Keratinocyte (primary cell): ENCODE measurements at regions not wholly inside any gene's neighbourhood (a gene's known extent, or its start where the extent isn't known, plus 50 kb on each side); places are given as distances from the start of the nearest gene placed in this dataset.
A peak's percentile ranks its signal among the peaks of the same experiment; 100 is the strongest.

Source experiments
- DNase-seq: peaks from one replicate; pipeline ENCODE4 v3.0.0-alpha.2; 2011; ENCODE audit warnings: low read depth, missing footprints, low spot score
- FAIRE-seq: peaks from 2 replicates; lab custom pipeline; 2011; peaks lifted over from hg19 to GRCh38; lab: Jason Lieb, UNC
- H2AFZ ChIP-seq: 2 replicates; pipeline ENCODE4 v1.6.0; 2012; ENCODE audit warnings: low read length, control low read depth, inconsistent platforms; ENCODE audit not compliant: control insufficient read depth
- H3K27ac ChIP-seq: 2 replicates; pipeline ENCODE4 v1.5.1; 2011; ENCODE audit warnings: low read length; ENCODE audit not compliant: control insufficient read depth, insufficient read depth
- H3K27me3 ChIP-seq: 3 replicates; pipeline ENCODE4 v1.6.0; 2011; ENCODE audit warnings: low read length; ENCODE audit not compliant: control insufficient read depth, insufficient read depth; ENCODE audit errors: extremely low read depth
- H3K36me3 ChIP-seq, 2 experiments: 2 replicates in 1 of 2; 3 replicates in 1 of 2; pipeline ENCODE4 v1.5.1; 2011; ENCODE audit warnings: low read length in 2 of 2, mild to moderate bottlenecking in 1 of 2; ENCODE audit not compliant: control insufficient read depth in 2 of 2, insufficient read depth in 2 of 2; ENCODE audit errors: extremely low read depth in 1 of 2
- H3K4me1 ChIP-seq: 3 replicates; pipeline ENCODE4 v1.5.1; 2011; ENCODE audit warnings: low read length; ENCODE audit not compliant: control insufficient read depth, insufficient read depth; ENCODE audit errors: extremely low read depth
- H3K4me2 ChIP-seq: 3 replicates; pipeline ENCODE4 v1.6.0; 2011; ENCODE audit warnings: low read depth, low read length; ENCODE audit not compliant: control insufficient read depth, insufficient read depth; ENCODE audit errors: extremely low read depth
- H3K4me3 ChIP-seq, 3 experiments: fragments of 200-600 bp in 1 of 3; sonication (generic) in 1 of 3; 2 replicates in 2 of 3; 3 replicates in 1 of 3; pipeline ENCODE4 v1.5.1; 2011 to 2016; ENCODE audit warnings: low read length in 3 of 3, mild to moderate bottlenecking in 3 of 3, control low read depth in 2 of 3, inconsistent platforms in 1 of 3, low read depth in 1 of 3, mixed read lengths in 1 of 3, mixed run types in 1 of 3, moderate library complexity in 1 of 3; ENCODE audit not compliant: control insufficient read depth in 2 of 3, insufficient read depth in 2 of 3; ENCODE audit errors: extremely low read depth in 1 of 3
- H3K79me2 ChIP-seq: 2 replicates; pipeline ENCODE4 v1.6.0; 2012; ENCODE audit warnings: low read length; ENCODE audit not compliant: control insufficient read depth, insufficient read depth
- H3K9ac ChIP-seq: 3 replicates; pipeline ENCODE4 v1.6.0; 2011; ENCODE audit warnings: low read length; ENCODE audit not compliant: control insufficient read depth, insufficient read depth; ENCODE audit errors: extremely low read depth
- H3K9me1 ChIP-seq: 3 replicates; pipeline ENCODE4 v1.6.0; 2011; ENCODE audit warnings: low read length; ENCODE audit not compliant: control insufficient read depth, insufficient read depth; ENCODE audit errors: extremely low read depth
- H3K9me3 ChIP-seq: 2 replicates; pipeline ENCODE4 v1.5.1; 2012; ENCODE audit warnings: low read depth, low read length; ENCODE audit not compliant: control insufficient read depth
- H4K20me1 ChIP-seq: 3 replicates; pipeline ENCODE4 v1.6.0; 2011; ENCODE audit warnings: low read length; ENCODE audit not compliant: control insufficient read depth, insufficient read depth; ENCODE audit errors: extremely low read depth
- CTCF ChIP-seq, 3 experiments: IDR thresholded peaks in 1 of 3; conservative IDR thresholded peaks in 1 of 3; optimal IDR thresholded peaks in 1 of 3; 2 replicates in 2 of 3; 3 replicates in 1 of 3; pipeline versions ENCODE3 to v1.5.1; 2011; ENCODE audit warnings: low read length in 3 of 3, mild to moderate bottlenecking in 3 of 3, moderate library complexity in 2 of 3, control low read depth in 1 of 3, inconsistent platforms in 1 of 3; ENCODE audit not compliant: insufficient read depth in 2 of 3; ENCODE audit errors: extremely low read depth in 1 of 3
- EZH2 ChIP-seq: IDR thresholded peaks from one replicate; pipeline ENCODE4 v1.6.1; 2012; ENCODE audit warnings: inconsistent platforms, mild to moderate bottlenecking, low read length, moderate library complexity
- dilution Hi-C: fragments of 300-500 bp; cut with MboI; formaldehyde crosslinking; loops from one replicate; pipeline ENCODE4 v1.7.0; 2020; ENCODE audit warnings: low sequenced_read_pairs; ENCODE audit not compliant: extremely low pct_ligation_motif_present

GRCh38 chr9:38269775-38270174 lies 122.7 kb upstream of the ALDH1B1 start:
- TF ChIP-seq CTCF (optimal IDR thresholded peaks at IDR 0.05 in 1 of 3, IDR thresholded peaks at IDR 0.05 in 1 of 3, conservative IDR thresholded peaks at IDR 0.05 in 1 of 3; ENCODE audit: extremely low read depth in 1 of 3, insufficient read depth in 2 of 3, low read length in 3 of 3) (no peak), EZH2 (no peak)
- Histone ChIP-seq H3K9me1 (no peaks in the 10 kb centered on the region), H3K4me2 (no peak overlapping the region), H3K4me3 (no peak overlapping the region), H4K20me1 (no peaks in the 10 kb centered on the region), H3K36me3 (no peaks in the 10 kb centered on the region), H3K27ac (no peak overlapping the region), H3K79me2 (no peaks in the 10 kb centered on the region), H2AFZ (no peak overlapping the region), H3K4me1 (no peaks in the 10 kb centered on the region), H3K27me3 (peaks cover 8% of the 10 kb centered on the region), H3K9me3 (no peaks in the 10 kb centered on the region), H3K9ac (no peak overlapping the region)
- dilution Hi-C loops: no loop called here
- FAIRE-seq (no peak), DNase-seq (no peak)

- TF ChIP-seq CTCF (optimal IDR thresholded peaks at IDR 0.05 in 1 of 3, IDR thresholded peaks at IDR 0.05 in 1 of 3, conservative IDR thresholded peaks at IDR 0.05 in 1 of 3; ENCODE audit: extremely low read depth in 1 of 3, insufficient read depth in 2 of 3, low read length in 3 of 3) (peak; percentile 24 to 48 (median 40)), EZH2 (no peak)
- FAIRE-seq (peak; percentile 51), DNase-seq (no peak)
- no peak overlapping the region for H3K9ac ChIP-seq
- no peak overlapping the region for H3K4me3 ChIP-seq
- no peaks in the 10 kb centered on the region for H4K20me1 ChIP-seq
- H3K36me3 ChIP-seq: no peaks in the 10 kb centered on the region
- H3K9me1 ChIP-seq: no peaks in the 10 kb centered on the region
- H3K4me1 ChIP-seq: no peaks in the 10 kb centered on the region
- H3K27me3 ChIP-seq: no peaks in the 10 kb centered on the region
- no peak overlapping the region for H2AFZ ChIP-seq
- no peak overlapping the region for H3K4me2 ChIP-seq
- no peak overlapping the region for H3K27ac ChIP-seq
- H3K79me2 ChIP-seq: no peaks in the 10 kb centered on the region
- dilution Hi-C loops: no loop called here
- no peaks in the 10 kb centered on the region for H3K9me3 ChIP-seq
Measured at GRCh38 chr9:38263532-38263931, 129.0 kb upstream of the ALDH1B1 start.
